ENCODE measurements at regions not wholly inside any gene's neighbourhood (a gene's known extent, or its start where the extent isn't known, plus 50 kb on each side); places are given as distances from the start of the nearest gene placed in this dataset.

- Histone ChIP-seq H3K4me1 (ENCODE audit: insufficient read depth, low read length) (peaks cover 32% of the 10 kb centered on the region), H3K4me3 (ENCODE audit: low read length) (no peak overlapping the region), H3K27me3 (ENCODE audit: control insufficient read depth in 1 of 2, insufficient read depth in 2 of 2, low read length in 2 of 2) (peaks cover 0 to 6% of the 10 kb centered on the region in 2 experiments), H3K9me3 (ENCODE audit: control insufficient read depth in 1 of 2, insufficient read depth in 1 of 2, low read length in 2 of 2) (no peaks in the 10 kb centered on the region), H3K27ac (ENCODE audit: low read depth in 1 of 2, low read length in 2 of 2) (no peak overlapping the region), H3K36me3 (ENCODE audit: insufficient read depth, low read length) (no peaks in the 10 kb centered on the region)
- DNase-seq (no peak), ATAC-seq (ENCODE audit: poor library complexity) (no peak)
- Mint-ChIP-seq H3K4me1 (ENCODE audit: low read depth) (peaks cover 24% of the 10 kb centered on the region), H3K4me3 (no peak overlapping the region), H3K27me3 (peaks cover 11% of the 10 kb centered on the region), H3K9me3 (no peaks in the 10 kb centered on the region), H3K36me3 (ENCODE audit: low read depth) (no peaks in the 10 kb centered on the region), H3K27ac (no peak overlapping the region)
- ChIA-PET POLR2A (no interaction called here), CTCF (no interaction called here)
- no peak for TF ChIP-seq CTCF (IDR thresholded peaks at IDR 0.05)
- intact Hi-C loops (cut with DNase I, micrococcal nuclease), result no loop called here
Observed at GRCh38 chr3:13237776-13238490, 164.7 kb upstream of the IQSEC1 start.

GRCh38 chr3:13236557-13237173 is 163.4 kb upstream of the IQSEC1 start:
- H3K9me3 ChIP-seq (ENCODE audit: control insufficient read depth in 1 of 2, insufficient read depth in 1 of 2, low read length in 2 of 2), result no peaks in the 10 kb centered on the region
- no peak for TF ChIP-seq CTCF (IDR thresholded peaks at IDR 0.05)
- ChIA-PET CTCF (interaction anchor here (0.5 kb wide), 1 partner anchor 1902 kb away, joined by 3 read pairs; no protein-coding TSS in a partner anchor), POLR2A (no interaction called here)
- Mint-ChIP-seq H3K4me1 (ENCODE audit: low read depth) (peaks cover 24% of the 10 kb centered on the region), H3K36me3 (ENCODE audit: low read depth) (no peaks in the 10 kb centered on the region), H3K27me3 (peaks cover 11% of the 10 kb centered on the region), H3K27ac (no peak overlapping the region), H3K9me3 (no peaks in the 10 kb centered on the region), H3K4me3 (no peak overlapping the region)
- H3K4me1 ChIP-seq (ENCODE audit: insufficient read depth, low read length), result peaks cover 32% of the 10 kb centered on the region
- H3K27ac ChIP-seq (ENCODE audit: low read depth in 1 of 2, low read length in 2 of 2), result no peak overlapping the region
- peaks cover 0 to 6% of the 10 kb centered on the region in 2 experiments for H3K27me3 ChIP-seq (ENCODE audit: control insufficient read depth in 1 of 2, insufficient read depth in 2 of 2, low read length in 2 of 2)
- intact Hi-C loops (cut with DNase I, micrococcal nuclease), result no loop called here
- no peak overlapping the region for H3K4me3 ChIP-seq (ENCODE audit: low read length)
- no peaks in the 10 kb centered on the region for H3K36me3 ChIP-seq (ENCODE audit: insufficient read depth, low read length)
- DNase-seq (no peak), ATAC-seq (ENCODE audit: poor library complexity) (no peak)

- ChIA-PET POLR2A (no interaction called here), CTCF (interaction anchor here (0.5 kb wide), 1 partner anchor 1901 kb away, joined by 3 read pairs; no protein-coding TSS in a partner anchor)
- ATAC-seq (ENCODE audit: poor library complexity) (no peak), DNase-seq (peak in 1 of 14 experiments; percentile 9)
- no peak overlapping the region for H3K27ac ChIP-seq (ENCODE audit: low read depth in 1 of 2, low read length in 2 of 2)
- Mint-ChIP-seq H3K27ac (no peak overlapping the region), H3K4me1 (ENCODE audit: low read depth) (peaks cover 24% of the 10 kb centered on the region), H3K9me3 (no peaks in the 10 kb centered on the region), H3K36me3 (ENCODE audit: low read depth) (no peaks in the 10 kb centered on the region), H3K4me3 (no peak overlapping the region), H3K27me3 (peaks cover 11% of the 10 kb centered on the region)
- no peak overlapping the region for H3K4me3 ChIP-seq (ENCODE audit: low read length)
- H3K4me1 ChIP-seq (ENCODE audit: insufficient read depth, low read length), result peaks cover 32% of the 10 kb centered on the region
- no peaks in the 10 kb centered on the region for H3K9me3 ChIP-seq (ENCODE audit: control insufficient read depth in 1 of 2, insufficient read depth in 1 of 2, low read length in 2 of 2)
- peaks cover 0 to 6% of the 10 kb centered on the region in 2 experiments for H3K27me3 ChIP-seq (ENCODE audit: control insufficient read depth in 1 of 2, insufficient read depth in 2 of 2, low read length in 2 of 2)
- H3K36me3 ChIP-seq (ENCODE audit: insufficient read depth, low read length), result no peaks in the 10 kb centered on the region
- no peak for TF ChIP-seq CTCF (IDR thresholded peaks at IDR 0.05)
- intact Hi-C loops (cut with DNase I, micrococcal nuclease), result no loop called here
Observed at GRCh38 chr3:13235897-13236296, 162.7 kb upstream of the IQSEC1 start.
